ENCODE measurements at regions not wholly inside any gene's neighbourhood (a gene's known extent, or its start where the extent isn't known, plus 50 kb on each side); places are given as distances from the start of the nearest gene placed in this dataset.

GRCh38 chr11:109096266-109096665 is 325.7 kb upstream of the C11orf87 start:
- H3K36me3 ChIP-seq (ENCODE audit: control insufficient read depth, insufficient read depth, low read length) = no peaks in the 10 kb centered on the region
- H3K9ac ChIP-seq (ENCODE audit: low read length) = no peak overlapping the region
- H3K27me3 ChIP-seq (ENCODE audit: control insufficient read depth, insufficient read depth, low read length) = no peaks in the 10 kb centered on the region
- no peak overlapping the region for H3K4me3 ChIP-seq (ENCODE audit: low read depth, low read length)
- H3K9me3 ChIP-seq (ENCODE audit: control insufficient read depth, insufficient read depth, low read depth, low read length) = no peaks in the 10 kb centered on the region
- H3K4me1 ChIP-seq (ENCODE audit: control insufficient read depth, insufficient read depth, low read length) = no peaks in the 10 kb centered on the region
- no peak overlapping the region for H3K27ac ChIP-seq (ENCODE audit: low read depth, low read length)

- no peak overlapping the region for H3K4me3 ChIP-seq (ENCODE audit: low read depth, low read length)
- no peak overlapping the region for H3K27ac ChIP-seq (ENCODE audit: low read depth, low read length)
- H3K4me1 ChIP-seq (ENCODE audit: control insufficient read depth, insufficient read depth, low read length) = peaks cover 10% of the 10 kb centered on the region
- no peaks in the 10 kb centered on the region for H3K27me3 ChIP-seq (ENCODE audit: control insufficient read depth, insufficient read depth, low read length)
- no peak overlapping the region for H3K9ac ChIP-seq (ENCODE audit: low read length)
- no peaks in the 10 kb centered on the region for H3K9me3 ChIP-seq (ENCODE audit: control insufficient read depth, insufficient read depth, low read depth, low read length)
- H3K36me3 ChIP-seq (ENCODE audit: control insufficient read depth, insufficient read depth, low read length) = no peaks in the 10 kb centered on the region
Measured at GRCh38 chr11:109106151-109106906, 315.7 kb upstream of the C11orf87 start.

DNA sequence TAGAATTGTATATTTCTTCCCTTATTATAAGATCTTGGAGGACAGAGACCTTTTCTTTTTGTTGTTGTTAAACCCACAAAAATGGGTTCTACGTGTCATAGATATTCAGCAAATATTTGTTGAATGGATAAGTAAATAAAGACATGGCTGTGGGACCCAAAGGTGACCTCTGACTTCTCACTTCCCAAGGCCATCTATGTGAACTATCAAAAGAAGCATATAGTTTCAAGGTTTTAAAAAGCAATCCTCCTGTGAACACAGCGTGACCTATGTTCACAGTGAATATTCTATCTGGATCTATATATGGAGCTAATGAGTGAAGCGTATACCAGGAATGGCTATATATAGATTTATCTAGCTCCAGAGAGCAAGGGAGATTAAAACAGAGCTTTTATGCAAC is 312.8 kb upstream of the C11orf87 start:
- Histone ChIP-seq H3K4me1 (ENCODE audit: control insufficient read depth, insufficient read depth, low read length) (peaks cover 22% of the 10 kb centered on the region), H3K36me3 (ENCODE audit: control insufficient read depth, insufficient read depth, low read length) (no peaks in the 10 kb centered on the region), H3K27me3 (ENCODE audit: control insufficient read depth, insufficient read depth, low read length) (no peaks in the 10 kb centered on the region), H3K4me3 (ENCODE audit: low read depth, low read length) (no peak overlapping the region), H3K9ac (ENCODE audit: low read length) (no peak overlapping the region), H3K9me3 (ENCODE audit: control insufficient read depth, insufficient read depth, low read depth, low read length) (no peaks in the 10 kb centered on the region), H3K27ac (ENCODE audit: low read depth, low read length) (no peak overlapping the region)

DNA sequence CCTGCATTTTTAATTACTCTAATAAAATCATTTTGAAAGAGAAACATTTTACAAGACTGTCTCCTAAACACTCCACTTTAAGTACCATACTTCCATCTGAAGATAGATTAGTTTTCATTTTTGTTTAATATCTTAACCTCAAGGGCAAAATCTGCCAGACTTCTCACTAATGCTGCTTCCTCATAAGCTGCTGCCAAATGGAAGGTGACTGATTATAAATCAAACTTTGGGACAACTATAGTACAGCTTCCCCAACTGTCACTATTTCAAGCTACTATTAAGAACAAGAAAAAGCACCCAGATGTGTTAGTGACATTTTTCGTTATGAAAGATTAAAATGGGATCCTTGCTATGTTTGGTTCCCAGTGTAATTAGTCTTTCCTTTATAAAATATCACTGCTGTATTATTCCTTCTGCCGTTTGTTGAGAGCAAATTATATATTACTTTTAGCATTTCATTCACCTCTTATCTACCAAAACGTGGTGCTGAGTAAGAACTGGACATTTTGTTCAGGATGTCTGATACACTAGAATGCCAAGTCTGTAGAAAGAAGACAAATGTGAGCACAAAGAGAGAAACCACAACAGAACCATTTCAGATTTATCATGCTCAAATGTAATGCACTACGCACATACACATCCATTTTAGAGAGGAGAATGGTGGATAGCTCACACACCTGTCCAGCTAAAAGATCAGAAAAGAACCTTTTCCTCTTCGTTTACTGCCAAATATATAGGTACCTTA is 312.2 kb upstream of the C11orf87 start:
- H3K27ac ChIP-seq (ENCODE audit: low read depth, low read length) = no peak overlapping the region
- H3K4me1 ChIP-seq (ENCODE audit: control insufficient read depth, insufficient read depth, low read length) = peaks cover 22% of the 10 kb centered on the region
- H3K9me3 ChIP-seq (ENCODE audit: control insufficient read depth, insufficient read depth, low read depth, low read length) = no peaks in the 10 kb centered on the region
- no peaks in the 10 kb centered on the region for H3K36me3 ChIP-seq (ENCODE audit: control insufficient read depth, insufficient read depth, low read length)
- no peak overlapping the region for H3K9ac ChIP-seq (ENCODE audit: low read length)
- no peaks in the 10 kb centered on the region for H3K27me3 ChIP-seq (ENCODE audit: control insufficient read depth, insufficient read depth, low read length)
- H3K4me3 ChIP-seq (ENCODE audit: low read depth, low read length) = no peak overlapping the region

GRCh38 chr11:109112261-109112660 is 309.7 kb upstream of the C11orf87 start:
- no peaks in the 10 kb centered on the region for H3K36me3 ChIP-seq (ENCODE audit: control insufficient read depth, insufficient read depth, low read length)
- H3K27ac ChIP-seq (ENCODE audit: low read depth, low read length) = no peak overlapping the region
- H3K4me3 ChIP-seq (ENCODE audit: low read depth, low read length) = no peak overlapping the region
- no peak overlapping the region for H3K9ac ChIP-seq (ENCODE audit: low read length)
- peaks cover 12% of the 10 kb centered on the region for H3K4me1 ChIP-seq (ENCODE audit: control insufficient read depth, insufficient read depth, low read length)
- H3K9me3 ChIP-seq (ENCODE audit: control insufficient read depth, insufficient read depth, low read depth, low read length) = no peaks in the 10 kb centered on the region
- no peaks in the 10 kb centered on the region for H3K27me3 ChIP-seq (ENCODE audit: control insufficient read depth, insufficient read depth, low read length)

DNA sequence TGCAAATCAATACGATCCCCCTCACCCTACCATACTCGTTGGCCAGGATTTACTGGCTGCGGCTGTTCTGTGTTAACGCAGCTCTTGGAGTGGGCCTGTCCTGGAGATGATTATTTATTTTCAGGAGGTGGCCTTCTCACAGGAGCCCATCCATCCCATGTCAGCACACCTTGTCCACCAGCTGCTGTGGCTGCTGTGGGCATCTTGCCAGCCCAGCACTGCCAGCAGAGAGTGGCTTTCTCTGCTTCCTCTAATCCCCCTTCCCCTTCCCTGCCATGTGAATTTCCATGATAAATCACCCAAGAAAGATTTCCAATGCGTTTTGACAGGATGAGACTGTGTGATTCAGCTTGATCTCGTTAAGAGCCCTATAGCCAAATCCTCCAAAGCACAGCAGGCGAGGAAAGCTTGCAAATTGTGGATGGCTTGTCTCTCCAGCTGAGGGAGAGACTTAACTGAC is 309.1 kb upstream of the C11orf87 start:
- Histone ChIP-seq H3K9ac (ENCODE audit: low read length) (no peak overlapping the region), H3K4me3 (ENCODE audit: low read depth, low read length) (no peak overlapping the region), H3K4me1 (ENCODE audit: control insufficient read depth, insufficient read depth, low read length) (peaks cover 12% of the 10 kb centered on the region), H3K27me3 (ENCODE audit: control insufficient read depth, insufficient read depth, low read length) (no peaks in the 10 kb centered on the region), H3K9me3 (ENCODE audit: control insufficient read depth, insufficient read depth, low read depth, low read length) (no peaks in the 10 kb centered on the region), H3K36me3 (ENCODE audit: control insufficient read depth, insufficient read depth, low read length) (no peaks in the 10 kb centered on the region), H3K27ac (ENCODE audit: low read depth, low read length) (no peak overlapping the region)

- H3K9ac ChIP-seq (ENCODE audit: low read length) = no peak overlapping the region
- H3K27ac ChIP-seq (ENCODE audit: low read depth, low read length) = no peak overlapping the region
- no peaks in the 10 kb centered on the region for H3K9me3 ChIP-seq (ENCODE audit: control insufficient read depth, insufficient read depth, low read depth, low read length)
- H3K4me1 ChIP-seq (ENCODE audit: control insufficient read depth, insufficient read depth, low read length) = peaks cover 26% of the 10 kb centered on the region
- no peak overlapping the region for H3K4me3 ChIP-seq (ENCODE audit: low read depth, low read length)
- H3K27me3 ChIP-seq (ENCODE audit: control insufficient read depth, insufficient read depth, low read length) = no peaks in the 10 kb centered on the region
- no peaks in the 10 kb centered on the region for H3K36me3 ChIP-seq (ENCODE audit: control insufficient read depth, insufficient read depth, low read length)
Measured at GRCh38 chr11:109120341-109120740, 301.6 kb upstream of the C11orf87 start.

DNA sequence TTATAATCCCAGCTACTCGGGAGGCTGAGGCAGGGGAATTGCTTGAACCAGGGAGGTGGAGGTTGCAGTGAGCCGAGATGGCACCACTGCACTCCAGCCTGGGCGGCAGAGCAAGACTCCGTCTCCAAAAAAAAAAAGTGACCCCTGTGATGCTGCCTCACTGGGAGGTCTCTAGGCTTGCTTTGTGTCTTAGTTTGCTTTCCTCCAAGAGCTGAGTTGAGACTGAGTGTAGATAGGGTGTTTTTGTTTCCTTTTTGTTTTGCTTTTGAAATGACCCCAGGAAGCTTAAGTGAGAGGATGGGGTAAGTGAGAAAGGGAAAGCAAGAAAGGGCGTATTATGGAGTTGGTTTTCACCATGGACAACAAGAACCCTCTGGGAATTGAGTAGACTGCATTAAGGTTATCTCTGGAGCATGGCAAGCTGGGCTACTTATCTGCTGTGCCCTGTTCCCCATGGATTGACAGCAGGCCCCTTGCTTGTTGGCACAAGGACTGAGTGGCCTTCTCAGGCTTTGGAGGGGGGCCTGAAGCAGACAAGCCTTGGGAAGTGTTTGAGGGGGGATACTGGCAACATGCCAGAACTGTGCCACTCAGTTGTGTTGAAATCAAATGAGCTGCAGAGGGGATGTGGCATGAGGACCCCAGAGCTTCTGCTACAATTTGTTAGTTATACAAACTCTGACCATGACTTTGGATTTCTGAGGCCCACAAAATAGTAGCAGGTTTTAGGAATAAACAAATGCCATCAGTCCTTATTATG is 300.6 kb upstream of the C11orf87 start:
- peaks cover 26% of the 10 kb centered on the region for H3K4me1 ChIP-seq (ENCODE audit: control insufficient read depth, insufficient read depth, low read length)
- no peak overlapping the region for H3K4me3 ChIP-seq (ENCODE audit: low read depth, low read length)
- no peaks in the 10 kb centered on the region for H3K27me3 ChIP-seq (ENCODE audit: control insufficient read depth, insufficient read depth, low read length)
- H3K27ac ChIP-seq (ENCODE audit: low read depth, low read length) = no peak overlapping the region
- H3K9ac ChIP-seq (ENCODE audit: low read length) = no peak overlapping the region
- H3K9me3 ChIP-seq (ENCODE audit: control insufficient read depth, insufficient read depth, low read depth, low read length) = no peaks in the 10 kb centered on the region
- no peaks in the 10 kb centered on the region for H3K36me3 ChIP-seq (ENCODE audit: control insufficient read depth, insufficient read depth, low read length)

DNA sequence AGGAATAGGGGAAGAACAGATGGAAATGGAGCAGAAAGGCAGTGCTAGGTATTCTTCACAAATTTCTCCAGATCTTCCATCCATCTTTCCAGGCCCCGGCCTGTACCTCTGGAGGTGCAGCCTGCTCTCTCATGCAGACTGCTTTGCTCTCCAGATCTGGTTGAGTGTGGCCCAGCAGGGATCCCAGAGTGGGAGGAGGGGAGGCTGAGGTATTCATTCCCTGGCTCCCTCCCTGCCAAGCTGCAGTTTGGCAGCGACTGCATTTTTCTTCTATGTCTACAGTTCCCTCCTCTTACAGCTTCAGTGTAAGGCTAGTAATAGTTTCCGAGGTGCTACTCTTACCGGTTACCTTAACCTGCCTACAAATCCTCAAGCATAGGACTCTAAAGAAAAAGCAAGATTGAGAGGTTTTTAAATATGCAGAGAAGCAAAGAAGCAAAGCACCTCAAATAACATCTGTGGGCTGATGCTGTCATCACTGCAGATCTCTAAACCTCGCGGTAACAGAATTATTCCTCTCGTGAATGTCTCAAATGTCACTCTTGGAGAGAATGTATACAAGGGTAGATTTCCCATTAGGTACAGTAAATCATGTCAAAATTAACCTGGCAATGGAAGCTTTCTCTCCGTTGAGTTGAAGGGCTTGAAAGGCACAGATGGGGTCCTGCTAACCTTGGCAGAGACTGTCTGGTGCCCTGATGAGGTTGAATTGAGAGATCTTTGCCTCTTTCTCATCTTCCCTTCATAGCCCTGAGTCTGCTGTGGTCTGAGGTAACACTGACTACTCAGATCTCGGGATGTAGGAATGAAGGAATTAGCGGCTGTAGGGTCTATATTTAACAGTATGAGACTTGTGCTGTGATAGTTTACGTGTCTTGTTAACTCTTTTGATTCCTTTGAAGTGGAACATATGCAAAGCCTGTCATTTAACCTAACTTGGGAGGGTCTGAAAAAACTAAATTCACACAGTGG is 297.9 kb upstream of the C11orf87 start:
- H3K4me1 ChIP-seq (ENCODE audit: control insufficient read depth, insufficient read depth, low read length) = peaks cover 26% of the 10 kb centered on the region
- H3K4me3 ChIP-seq (ENCODE audit: low read depth, low read length) = no peak overlapping the region
- no peak overlapping the region for H3K27ac ChIP-seq (ENCODE audit: low read depth, low read length)
- H3K9ac ChIP-seq (ENCODE audit: low read length) = no peak overlapping the region
- H3K27me3 ChIP-seq (ENCODE audit: control insufficient read depth, insufficient read depth, low read length) = no peaks in the 10 kb centered on the region
- H3K36me3 ChIP-seq (ENCODE audit: control insufficient read depth, insufficient read depth, low read length) = no peaks in the 10 kb centered on the region
- H3K9me3 ChIP-seq (ENCODE audit: control insufficient read depth, insufficient read depth, low read depth, low read length) = no peaks in the 10 kb centered on the region

DNA sequence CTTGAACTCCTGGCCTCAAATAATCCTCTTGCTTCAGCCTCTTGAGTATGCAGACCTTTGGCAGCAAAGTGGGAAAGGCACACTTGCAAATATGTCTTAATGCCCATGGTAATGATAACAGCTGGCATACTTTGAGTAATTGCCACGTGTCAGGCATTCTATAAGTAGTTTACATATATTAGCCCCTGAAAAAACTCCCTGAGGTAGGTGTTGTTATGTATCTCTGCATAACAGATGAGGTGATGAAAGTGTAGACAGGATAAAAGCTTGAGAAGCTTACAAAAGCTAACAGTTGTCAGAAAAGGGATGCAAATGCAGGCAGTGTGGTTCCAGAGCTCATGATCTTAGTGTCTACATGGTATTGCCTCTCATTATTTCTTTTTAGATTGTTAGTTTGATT is 291.1 kb upstream of the C11orf87 start:
- Histone ChIP-seq H3K36me3 (ENCODE audit: control insufficient read depth, insufficient read depth, low read length) (no peaks in the 10 kb centered on the region), H3K9me3 (ENCODE audit: control insufficient read depth, insufficient read depth, low read depth, low read length) (no peaks in the 10 kb centered on the region)

More for the DNA sequence above, 291.1 kb upstream of the C11orf87 start:
- H3K4me1 ChIP-seq (ENCODE audit: control insufficient read depth, insufficient read depth, low read length) = peaks cover 12% of the 10 kb centered on the region
- no peak overlapping the region for H3K27ac ChIP-seq (ENCODE audit: low read depth, low read length)
- H3K9ac ChIP-seq (ENCODE audit: low read length) = no peak overlapping the region
- no peak overlapping the region for H3K4me3 ChIP-seq (ENCODE audit: low read depth, low read length)
- H3K27me3 ChIP-seq (ENCODE audit: control insufficient read depth, insufficient read depth, low read length) = no peaks in the 10 kb centered on the region
